ENCODE measurements at regions not wholly inside any gene's neighbourhood (a gene's known extent, or its start where the extent isn't known, plus 50 kb on each side); places are given as distances from the start of the nearest gene placed in this dataset.
"Not testable (repeated sequence)": the region's sequence is repeated elsewhere in the genome, so short reads cannot be mapped to it uniquely, and the experiment has no call there.

DNA sequence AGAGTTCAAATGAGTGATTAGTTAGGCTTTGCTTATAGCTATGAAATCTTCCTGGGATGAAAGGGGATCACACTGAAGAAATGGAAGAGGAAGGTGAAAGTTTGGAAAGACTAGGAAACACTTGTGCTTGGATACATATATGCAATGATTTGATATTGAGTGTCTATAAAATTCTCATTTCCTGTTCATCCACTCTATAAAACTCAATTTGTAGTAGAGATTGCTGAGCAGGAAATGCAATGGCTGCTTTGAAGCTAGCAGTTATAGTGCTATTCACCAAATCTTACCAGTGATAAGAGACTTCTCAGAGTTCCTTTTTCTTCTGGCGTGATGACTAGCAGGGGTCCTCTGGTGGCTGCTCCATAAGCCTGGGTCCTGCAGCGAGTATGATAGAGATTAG lies 128.1 kb upstream of the HPF1 start:
- DNase-seq = no peak

DNA sequence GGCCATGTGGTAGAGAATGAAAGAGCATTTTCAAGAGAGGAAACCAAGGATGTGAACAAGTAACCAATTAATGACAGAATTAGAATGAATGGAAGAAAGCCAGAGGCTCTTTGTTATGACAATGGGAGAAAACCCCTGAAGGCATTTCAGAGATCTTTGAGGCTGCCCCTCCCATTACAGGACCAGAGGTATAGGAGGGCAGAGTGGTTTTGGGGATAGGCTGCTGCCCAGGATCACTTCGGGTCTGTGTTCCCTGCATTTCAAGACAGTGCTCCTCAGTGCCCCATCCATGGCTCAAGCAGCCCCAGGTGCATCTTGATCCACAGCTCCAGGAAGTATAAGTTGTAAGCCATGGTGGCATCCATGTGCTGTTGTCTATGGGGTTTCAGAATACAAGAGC lies 124.0 kb upstream of the HPF1 start:
- no peak for DNase-seq

DNA sequence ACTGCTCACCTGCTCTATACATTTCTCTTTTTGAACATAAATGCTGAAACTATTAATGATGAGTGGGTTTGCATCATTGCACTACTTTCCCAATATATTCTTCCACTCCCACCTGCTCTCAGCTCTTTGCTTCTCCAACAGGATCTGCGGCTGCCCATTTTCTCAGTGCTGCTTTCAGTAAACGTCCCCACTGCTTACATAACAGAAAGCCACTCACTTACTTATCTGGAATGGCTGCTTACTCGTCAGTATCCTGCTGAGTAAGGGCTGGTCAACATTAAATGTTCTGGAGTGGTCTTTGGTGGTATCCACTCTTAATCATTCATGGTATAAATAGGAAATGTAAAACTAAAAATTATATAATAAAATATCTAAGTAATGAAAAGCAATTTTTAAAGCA lies 112.8 kb upstream of the HPF1 start:
- DNase-seq = no peak

DNA sequence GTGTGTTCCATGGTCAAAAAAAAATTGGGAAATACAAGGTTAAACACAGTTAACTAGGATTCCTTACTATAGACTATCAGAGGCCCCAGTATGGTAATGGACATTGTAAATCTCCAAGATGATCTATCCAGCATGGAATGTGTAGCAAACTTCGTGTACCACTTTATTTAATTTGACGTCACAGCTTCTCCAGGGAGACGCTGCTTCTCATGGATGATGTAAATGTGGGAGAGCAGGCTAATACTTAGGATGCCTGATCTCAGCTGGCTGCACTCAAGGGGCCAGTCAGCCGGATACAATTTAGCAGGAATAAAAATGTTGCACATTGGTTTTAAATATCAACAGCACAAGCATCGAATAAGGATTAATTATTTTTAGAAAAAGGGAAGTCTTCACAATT lies 111.7 kb upstream of the HPF1 start:
- no peak for DNase-seq

DNA sequence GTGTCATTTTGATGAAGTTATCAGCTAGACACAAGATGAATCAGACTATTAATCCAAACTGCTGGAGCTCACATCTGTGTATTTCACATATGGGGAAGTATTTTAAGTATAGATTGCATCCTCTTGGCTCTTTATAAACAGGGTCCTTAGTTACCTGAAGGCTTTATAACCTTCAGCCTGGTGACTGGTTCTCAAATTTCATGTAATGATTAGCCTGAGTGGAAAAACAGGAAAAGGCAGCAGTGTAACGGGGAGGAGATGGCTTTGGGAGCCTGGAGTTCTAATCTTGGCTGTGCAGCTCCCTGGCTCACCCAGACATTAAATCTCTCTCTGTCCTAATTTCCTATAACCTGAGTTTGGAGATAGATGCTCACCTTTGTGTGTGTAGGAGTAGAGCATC lies 103.8 kb upstream of the HPF1 start:
- no peak for DNase-seq

DNA sequence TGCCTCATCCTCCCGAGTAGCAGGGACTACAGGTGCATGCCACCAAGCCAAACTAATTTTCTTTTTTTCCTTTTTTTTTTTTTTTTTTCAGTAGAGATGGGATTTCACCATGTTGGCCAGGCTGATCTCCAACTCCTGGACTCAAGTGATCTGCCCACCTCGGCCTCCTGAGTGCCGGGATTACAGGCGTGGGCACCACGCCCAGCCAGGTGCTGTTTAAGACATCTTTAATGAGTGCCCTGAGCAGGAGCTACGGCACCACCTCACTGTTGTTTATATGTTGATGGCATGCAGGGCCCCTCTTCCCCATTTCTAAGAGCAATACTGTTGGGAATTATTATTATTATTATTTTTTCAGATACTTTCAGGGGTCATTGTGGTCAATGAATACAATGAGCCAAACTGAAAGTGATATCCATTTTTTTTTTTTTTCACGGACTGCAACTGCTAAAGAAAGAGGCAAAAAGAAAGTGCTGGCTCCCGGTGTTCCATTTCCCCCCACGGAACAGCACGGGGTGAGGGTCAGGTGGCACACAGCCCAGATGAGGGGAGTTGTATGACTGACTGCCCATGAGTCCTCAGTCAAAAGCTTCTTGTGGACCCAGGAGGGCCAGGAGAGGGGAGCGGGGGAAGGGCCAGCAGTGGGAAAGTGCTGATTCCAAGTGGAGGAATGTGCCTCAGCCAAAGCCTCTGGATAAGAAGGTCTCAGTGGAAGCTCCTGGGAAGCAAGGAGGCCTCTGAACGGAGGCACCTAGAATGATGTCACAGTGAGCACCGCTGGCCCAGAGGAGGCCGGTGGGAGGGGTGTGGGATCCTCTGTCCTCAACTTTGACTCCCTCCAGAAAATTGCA lies 101.8 kb upstream of the HPF1 start:
- no peak for DNase-seq

DNA sequence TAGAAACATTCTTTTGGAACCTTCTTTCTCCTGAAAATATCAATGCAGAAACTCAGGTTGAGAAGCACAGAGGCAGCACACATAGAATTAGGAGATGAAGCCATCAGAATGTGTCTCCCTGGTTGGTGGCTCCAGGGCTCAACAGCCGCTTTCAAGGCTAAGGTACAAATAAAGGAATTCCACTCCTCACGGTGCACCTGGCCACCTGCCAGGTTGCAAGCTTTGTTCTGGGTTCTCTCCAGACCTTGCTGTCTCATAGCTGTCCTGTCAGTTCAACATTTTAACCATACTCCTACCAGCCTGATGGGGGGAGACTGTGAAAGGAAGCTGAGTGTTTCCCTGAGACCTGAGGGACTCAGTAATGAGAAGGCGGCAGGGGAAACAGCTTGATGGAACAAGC lies 96.3 kb upstream of the HPF1 start:
- no peak for DNase-seq

DNA sequence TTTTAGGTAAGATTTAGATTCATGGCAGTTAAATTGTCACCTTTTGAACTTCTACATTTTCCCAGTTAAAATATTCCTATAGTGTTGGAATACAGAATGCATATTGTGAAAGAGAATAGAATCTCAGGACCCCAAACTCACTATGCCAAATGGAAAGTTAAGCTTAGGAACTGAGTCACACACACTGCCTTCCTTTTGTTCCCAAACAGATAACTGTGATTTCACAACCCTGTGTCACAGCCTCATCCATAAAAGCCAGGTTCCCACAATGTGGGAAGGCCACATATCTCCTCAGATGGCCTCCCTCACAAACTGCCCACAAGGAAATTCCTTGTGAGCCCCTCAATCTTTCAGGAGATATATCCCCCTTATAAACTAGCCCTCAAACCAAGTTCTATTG lies 94.7 kb upstream of the HPF1 start:
- DNase-seq = no peak

DNA sequence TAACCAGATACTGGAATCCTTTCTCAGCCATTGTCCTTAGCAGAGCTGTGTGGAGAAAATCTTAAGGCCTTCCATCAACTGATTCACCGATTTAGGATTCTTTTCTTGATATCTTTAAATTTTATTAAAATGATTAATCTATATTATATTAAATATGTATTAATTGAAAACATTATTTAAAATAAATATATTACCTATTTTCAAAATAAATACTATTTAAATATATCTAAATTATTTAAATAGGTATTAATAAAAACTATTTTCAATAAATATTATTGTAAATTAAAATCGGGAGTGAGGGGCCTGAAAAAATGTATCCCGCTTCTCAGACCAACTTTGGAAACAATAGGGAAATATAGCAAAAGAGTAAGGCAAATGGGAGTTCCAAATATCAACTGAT lies 94.0 kb upstream of the HPF1 start:
- no peak for DNase-seq

DNA sequence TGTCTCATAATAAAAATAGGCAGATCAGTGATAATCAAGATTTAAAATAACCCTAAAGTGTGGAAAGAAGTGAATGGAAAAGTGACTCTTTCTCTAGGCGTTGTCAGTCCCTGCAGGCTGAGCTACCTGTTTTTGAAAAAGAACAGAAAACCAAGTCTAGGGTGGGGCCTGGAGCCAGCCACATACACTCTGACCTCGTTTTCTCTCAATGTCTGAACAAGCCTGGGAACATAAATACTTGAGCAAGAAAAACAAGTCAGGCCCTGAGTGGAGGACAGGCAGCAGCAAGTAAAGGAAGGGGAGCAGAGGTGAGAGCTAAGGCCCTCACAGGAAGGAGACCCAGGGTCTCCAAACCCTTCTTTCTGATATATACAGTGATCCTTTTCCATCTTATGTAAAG lies 91.7 kb upstream of the HPF1 start:
- no peak for DNase-seq

DNA sequence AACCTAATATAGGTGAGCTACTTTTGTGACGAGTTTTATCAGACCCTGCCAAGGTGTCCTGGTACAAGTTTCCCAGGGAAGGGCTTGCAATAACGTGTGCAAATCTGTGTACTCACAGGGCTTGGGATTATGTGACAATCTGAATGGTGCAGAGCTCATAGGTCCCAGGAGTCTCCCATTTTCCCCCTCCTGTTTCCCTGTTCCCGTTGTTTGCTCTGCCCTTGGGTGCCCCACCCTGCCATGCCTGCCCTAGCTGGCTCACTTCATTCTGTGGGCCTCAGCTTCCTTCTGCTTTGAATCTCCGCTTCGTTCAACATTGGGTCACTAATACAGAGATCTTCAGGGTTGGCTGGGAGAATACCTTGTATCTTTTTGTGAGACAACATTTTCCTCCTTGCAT lies 90.3 kb upstream of the HPF1 start:
- DNase-seq = no peak

DNA sequence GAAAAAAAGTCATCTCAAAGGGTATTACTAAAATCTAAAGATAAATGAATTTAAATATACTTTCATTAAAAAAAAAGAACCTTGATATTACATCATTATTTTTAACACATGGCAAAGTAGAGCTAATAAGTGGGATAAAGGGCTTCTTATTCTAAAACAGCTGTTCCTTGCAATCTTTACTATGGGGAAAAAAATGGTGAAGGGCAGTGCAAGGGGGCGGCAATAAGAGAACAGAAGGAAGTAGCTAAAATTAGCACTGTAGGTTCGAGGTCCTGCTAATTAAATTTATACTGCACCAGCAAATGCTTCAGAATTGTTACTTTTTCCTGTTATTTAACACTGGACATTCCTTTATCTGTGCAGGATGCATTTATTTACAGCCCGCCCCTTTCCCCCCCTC lies 89.4 kb upstream of the HPF1 start:
- DNase-seq = no peak

DNA sequence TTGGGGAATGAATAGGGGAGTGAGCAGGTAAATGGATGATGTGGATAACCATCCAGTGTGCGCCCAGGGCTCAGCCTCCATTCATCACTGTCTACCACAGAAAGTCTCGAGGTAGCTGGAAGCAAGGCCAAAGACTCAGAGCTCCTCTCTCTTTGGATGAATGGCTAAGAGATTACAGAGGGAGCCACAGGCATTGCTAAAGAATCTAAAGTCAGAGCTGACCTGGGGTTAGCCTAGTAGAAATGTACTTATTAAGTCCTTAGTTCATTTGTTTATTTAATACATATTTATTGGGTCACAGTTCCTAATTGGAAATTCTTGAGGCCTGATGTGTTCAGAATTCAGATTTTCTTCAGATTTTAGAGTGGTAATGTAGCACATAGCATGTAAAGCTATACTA lies 88.7 kb upstream of the HPF1 start:
- DNase-seq = no peak

DNA sequence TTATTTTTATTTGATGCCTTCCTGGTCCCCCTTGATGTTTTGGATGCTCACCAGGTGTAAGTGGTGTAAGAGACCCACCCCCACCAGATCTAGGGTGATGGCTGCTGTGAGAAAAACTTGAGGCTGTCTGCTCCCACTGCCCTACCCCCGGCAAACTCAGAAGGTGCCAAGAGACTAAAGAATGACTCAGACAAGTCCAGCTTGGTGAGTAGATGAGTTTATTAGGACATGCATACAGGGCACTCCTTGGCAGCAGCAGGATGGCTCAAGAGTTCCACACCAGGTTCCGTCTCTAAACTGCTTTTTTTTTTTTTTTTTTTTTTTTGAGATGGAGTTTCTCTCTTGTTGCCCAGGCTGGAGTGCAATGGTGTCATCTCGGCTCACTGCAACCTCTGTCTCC lies 84.0 kb upstream of the HPF1 start:
- no peak for DNase-seq

DNA sequence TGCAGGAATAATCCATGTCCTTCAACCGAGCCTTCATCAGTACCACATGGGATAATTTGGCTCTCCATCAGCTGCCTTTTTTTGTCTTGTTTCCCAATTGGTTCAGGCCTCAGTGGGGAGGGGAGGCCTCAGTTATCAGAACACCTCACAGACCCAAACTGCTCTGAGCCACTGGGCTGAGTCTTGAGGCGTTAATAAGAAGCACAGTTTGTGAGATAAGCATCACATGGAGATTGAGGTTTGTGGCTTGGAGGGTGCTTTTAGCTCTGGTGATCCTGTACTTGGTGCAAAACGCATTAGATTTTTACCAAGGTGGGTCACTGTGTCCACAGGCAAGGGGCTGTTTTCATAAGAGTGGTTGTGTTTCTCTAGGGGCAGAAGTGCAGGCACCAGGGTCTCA lies 82.8 kb upstream of the HPF1 start:
- no peak for DNase-seq

DNA sequence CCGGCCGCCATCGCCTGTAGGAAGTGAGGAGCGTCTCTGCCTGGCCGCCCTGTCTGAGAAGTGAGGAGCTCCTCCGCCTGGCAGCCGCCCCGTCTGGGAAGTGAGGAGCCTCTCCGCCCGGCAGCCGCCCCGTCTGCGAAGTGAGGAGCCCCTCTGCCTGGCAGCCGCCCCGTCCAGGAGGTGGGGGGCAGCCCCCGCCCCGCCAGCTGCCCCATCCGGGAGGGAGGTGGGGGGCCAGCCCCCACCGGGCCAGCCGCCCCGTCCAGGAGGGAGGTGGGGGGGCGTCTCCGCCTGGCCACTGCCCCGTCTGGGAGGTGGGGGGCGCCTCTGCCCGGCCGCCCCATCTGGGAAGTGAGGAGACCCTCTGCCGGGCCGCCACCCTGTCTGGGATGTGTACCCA lies 70.6 kb upstream of the HPF1 start:
- DNase-seq = not testable (repeated sequence)

DNA sequence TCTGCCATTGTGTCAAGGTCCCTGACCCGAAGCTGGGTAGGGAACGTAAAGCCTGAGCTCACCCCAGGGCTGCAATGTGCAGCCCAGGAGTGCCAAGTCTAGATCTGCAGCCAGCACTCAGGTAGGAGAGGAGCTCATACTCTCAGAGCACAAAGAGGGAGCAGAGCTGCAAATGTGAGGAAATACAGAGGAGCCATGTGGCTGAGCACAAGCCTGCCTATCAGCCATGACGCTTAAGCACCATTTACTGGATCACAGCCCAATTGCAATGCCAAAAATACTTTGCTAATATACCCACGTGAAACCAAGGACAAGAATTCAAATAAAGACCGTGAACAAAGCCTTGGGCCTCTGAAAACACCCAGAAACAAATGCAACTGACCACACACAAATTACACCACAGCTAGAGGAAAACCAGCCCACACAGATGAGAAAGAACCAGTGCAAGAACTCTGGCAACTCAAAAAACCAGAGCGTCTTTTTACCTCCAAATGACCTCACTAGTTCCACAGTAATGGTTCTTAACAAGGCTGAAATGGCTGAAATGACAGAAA lies 69.0 kb upstream of the HPF1 start:
- no peak for DNase-seq

DNA sequence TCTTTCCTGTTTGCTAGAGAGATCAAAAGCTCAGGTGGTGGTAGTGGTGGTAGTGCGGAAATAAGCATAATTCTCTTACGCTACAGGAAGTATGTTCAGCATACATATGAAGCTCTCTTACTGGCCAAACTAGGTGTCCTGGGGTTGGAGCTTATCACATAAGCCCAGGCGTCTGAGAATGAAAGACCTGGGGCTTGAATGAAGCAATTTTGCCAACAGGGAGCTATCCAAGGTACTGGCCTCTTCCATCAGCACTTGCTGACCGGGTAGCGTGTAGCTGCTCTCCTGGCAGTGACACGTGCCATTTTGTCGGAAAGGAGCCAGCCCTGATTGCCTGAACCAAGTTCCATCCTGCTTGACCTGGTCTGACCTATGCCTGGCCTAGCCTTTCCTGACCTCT lies 65.9 kb upstream of the HPF1 start:
- DNase-seq = no peak

DNA sequence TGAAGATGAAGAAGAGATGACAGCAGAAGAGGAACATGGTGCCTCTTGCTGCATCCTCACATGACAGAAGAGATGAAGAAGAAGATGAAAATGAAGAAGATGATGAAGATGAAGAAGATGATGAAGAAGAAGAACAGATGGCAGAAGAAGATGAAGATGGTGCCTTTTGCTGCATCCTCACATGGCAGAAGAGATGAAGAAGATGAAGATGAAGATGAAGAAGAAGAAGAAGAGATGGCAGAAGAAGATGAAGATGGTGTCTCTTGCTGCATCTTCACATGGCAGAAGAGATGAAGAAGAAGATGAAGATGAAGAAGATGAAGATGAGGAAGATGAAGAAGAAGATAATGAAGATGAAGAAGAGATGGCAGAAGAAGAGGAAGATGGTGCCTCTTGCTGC lies 63.7 kb upstream of the HPF1 start:
- DNase-seq = no peak

DNA sequence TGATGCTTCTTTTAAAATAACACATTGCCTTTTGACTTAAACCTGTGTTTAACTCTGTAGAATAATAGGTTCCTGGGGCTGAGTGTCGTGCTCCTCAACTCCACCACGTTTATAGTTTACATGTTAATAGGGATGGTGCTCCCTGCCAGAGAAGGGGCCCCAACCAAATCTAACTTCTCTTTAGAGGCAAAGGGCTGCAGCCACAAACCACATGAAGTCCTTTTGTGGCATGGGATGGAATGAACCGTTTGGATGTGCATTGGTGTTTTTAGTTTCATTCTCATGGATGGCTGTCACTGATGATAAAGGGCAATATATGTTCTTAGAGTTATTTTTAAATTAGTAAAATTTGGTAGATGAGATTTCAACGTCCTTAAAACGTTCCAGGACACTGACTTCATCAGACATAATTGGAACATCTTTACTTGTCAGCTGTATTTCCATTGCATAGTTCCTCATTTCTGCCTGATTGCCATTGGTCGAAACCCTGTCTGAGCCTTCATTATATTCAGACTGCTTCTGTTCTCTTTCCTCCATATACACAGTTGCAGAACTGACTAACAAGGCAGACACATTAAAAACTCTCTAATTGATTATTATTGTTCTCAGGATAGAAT lies 60.4 kb upstream of the HPF1 start:
- no peak for DNase-seq

DNA sequence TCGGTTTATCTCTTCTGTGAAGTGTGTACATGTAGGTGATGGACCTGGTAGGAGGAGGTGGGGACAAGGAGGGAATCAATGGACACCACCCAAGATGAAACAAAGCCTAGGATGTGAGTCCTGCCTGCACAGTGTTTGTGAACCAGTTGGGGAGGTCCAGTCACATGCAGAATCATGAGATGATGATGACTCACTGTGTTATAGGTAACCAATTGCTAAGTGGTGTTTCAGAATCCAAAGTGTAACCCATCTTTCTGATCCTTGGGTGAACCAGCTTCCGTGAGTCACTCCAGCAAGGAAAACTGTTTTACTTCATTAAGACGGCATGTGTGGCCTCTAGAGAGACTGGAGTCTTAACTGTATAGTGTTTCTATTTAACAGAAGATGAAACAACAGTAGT lies 57.9 kb upstream of the HPF1 start:
- no peak for DNase-seq

DNA sequence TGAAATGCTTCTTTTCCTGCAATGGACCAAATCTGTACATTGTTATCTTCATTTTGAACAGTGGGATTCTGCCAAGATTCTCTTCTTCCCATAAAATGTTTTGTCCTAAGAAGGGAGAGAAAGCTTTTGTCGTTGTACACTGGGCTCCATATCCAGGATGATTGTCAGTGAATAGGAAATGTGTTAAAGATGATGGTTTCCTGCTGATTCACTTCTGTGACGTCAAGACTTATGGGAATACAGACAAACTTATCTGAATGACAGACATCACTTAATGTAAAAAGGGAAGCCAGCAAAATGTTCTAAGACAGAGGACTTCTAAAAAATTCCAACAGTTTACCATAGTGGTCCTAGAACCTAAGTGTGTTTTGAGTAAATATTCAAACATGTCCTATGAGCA lies 53.7 kb upstream of the HPF1 start:
- no peak for DNase-seq

DNA sequence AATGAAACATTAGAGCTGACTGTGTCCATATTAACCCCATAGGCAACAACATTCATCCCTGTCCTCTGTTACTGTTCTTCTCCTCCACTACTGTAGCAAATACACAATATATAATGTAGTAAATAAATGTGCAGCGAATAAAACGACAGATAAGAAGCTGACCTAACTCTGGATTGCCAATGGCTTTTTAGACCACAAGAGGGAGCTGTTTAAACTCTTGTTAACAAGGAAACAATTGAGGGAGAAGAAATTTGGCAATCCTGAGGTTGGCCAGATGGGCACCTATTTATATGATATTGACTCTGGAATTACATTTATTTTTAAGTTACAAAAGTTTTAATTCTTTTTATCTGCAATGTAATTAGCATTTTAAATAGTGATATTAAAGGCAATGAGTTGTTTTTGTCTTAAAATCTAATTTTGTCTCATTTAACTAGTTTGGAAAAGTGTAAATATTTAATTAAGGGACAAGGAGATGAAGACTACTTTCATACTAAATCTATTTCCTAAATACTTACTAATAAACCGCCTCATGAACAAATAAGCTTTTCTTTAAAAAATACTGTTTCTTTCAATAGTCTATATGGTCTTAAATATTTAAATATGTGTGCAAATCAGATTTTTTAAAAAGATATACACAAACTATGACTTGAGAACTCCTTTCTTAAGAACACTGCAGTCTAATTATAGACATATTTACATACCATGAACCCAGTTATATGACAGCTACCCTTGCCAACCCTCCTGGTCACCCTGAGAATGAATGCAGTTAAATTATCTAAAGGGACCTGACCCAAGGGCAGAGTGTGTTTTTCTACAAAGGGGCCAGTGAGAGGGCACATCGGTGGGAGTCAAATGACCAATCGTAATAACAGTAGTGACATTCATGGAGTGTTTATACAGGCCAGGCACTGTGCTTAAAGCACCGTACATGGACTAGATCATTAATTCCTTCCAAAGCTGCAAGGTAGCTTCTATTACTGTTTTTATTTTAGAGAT lies 52.9 kb upstream of the HPF1 start:
- DNase-seq = peak in 1 of 2 experiments; percentile 42
